ENCODE measurements at regions not wholly inside any gene's neighbourhood (a gene's known extent, or its start where the extent isn't known, plus 50 kb on each side); places are given as distances from the start of the nearest gene placed in this dataset.

- Histone ChIP-seq H3K4me2 (ENCODE audit: low read length) (no peak overlapping the region), H3K9me2 (ENCODE audit: insufficient read depth, low read length) (no peaks in the 10 kb centered on the region)
Measured at GRCh38 chr2:163266772-163267171, 428.2 kb upstream of the KCNH7 start.

GRCh38 chr2:163265562-163265961, 427.0 kb upstream of the KCNH7 start:
- Histone ChIP-seq H3F3A (ENCODE audit: insufficient read depth, low read length, poor library complexity, severe bottlenecking) (no peaks in the 10 kb centered on the region), H3K36me3 (ENCODE audit: insufficient read depth, low read length) (no peaks in the 10 kb centered on the region), H4K20me1 (ENCODE audit: insufficient read depth) (no peaks in the 10 kb centered on the region), H3K4me2 (ENCODE audit: low read length) (no peak overlapping the region), H3K79me2 (replicated peaks; ENCODE audit: insufficient read depth, low read length) (no peaks in the 10 kb centered on the region), H3K27me3 (ENCODE audit: insufficient read depth, low read depth, low read length) (no peaks in the 10 kb centered on the region), H3K9me2 (ENCODE audit: insufficient read depth, low read length) (no peaks in the 10 kb centered on the region), H2AFZ (ENCODE audit: low read depth, low read length) (no peak overlapping the region), H3K9ac (ENCODE audit: low read length) (no peak overlapping the region), H3K9me3 (ENCODE audit: low read length) (no peaks in the 10 kb centered on the region), H3K4me3 (ENCODE audit: low read length) (no peak overlapping the region), H3K27ac (ENCODE audit: low read length) (no peak overlapping the region)
- TF ChIP-seq POLR2AphosphoS5 (IDR thresholded peaks at IDR 0.05): no peak
- TF ChIP-seq EZH2 (IDR thresholded peaks at IDR 0.05; ENCODE audit: borderline replicate concordance, insufficient read depth, low read length, poor library complexity, severe bottlenecking): no peak
- TF ChIP-seq RAD21 (conservative IDR thresholded peaks at IDR 0.05): no peak
- TF ChIP-seq TAF1 (IDR thresholded peaks at IDR 0.05; ENCODE audit: low read depth): no peak
- TF ChIP-seq SMC3 (conservative IDR thresholded peaks at IDR 0.05; ENCODE audit: poor library complexity): no peak
- no peak for TF ChIP-seq EP300 (conservative IDR thresholded peaks at IDR 0.05; ENCODE audit: poor library complexity, severe bottlenecking)
- no peak for TF ChIP-seq REST (IDR thresholded peaks at IDR 0.05; ENCODE audit: borderline replicate concordance)

More at GRCh38 chr2:163266772-163267171, 428.2 kb upstream of the KCNH7 start:
- no peaks in the 10 kb centered on the region for H3K27me3 ChIP-seq (ENCODE audit: insufficient read depth, low read depth, low read length)
- no peak overlapping the region for H3K27ac ChIP-seq (ENCODE audit: low read length)
- H3K36me3 ChIP-seq (ENCODE audit: insufficient read depth, low read length): no peaks in the 10 kb centered on the region
- no peaks in the 10 kb centered on the region for H3K79me2 ChIP-seq (replicated peaks; ENCODE audit: insufficient read depth, low read length)
- no peaks in the 10 kb centered on the region for H3F3A ChIP-seq (ENCODE audit: insufficient read depth, low read length, poor library complexity, severe bottlenecking)
- no peak overlapping the region for H3K9ac ChIP-seq (ENCODE audit: low read length)
- no peak overlapping the region for H3K4me3 ChIP-seq (ENCODE audit: low read length)
- H2AFZ ChIP-seq (ENCODE audit: low read depth, low read length): no peak overlapping the region
- no peaks in the 10 kb centered on the region for H3K9me3 ChIP-seq (ENCODE audit: low read length)
- TF ChIP-seq SMC3 (conservative IDR thresholded peaks at IDR 0.05; ENCODE audit: poor library complexity): no peak
- TF ChIP-seq MXI1 (conservative IDR thresholded peaks at IDR 0.05; ENCODE audit: poor library complexity, severe bottlenecking): no peak
- no peak for TF ChIP-seq TAF1 (IDR thresholded peaks at IDR 0.05; ENCODE audit: low read depth)
- TF ChIP-seq CTCF (IDR thresholded peaks at IDR 0.05; ENCODE audit: poor library complexity, severe bottlenecking): no peak
- no peak for TF ChIP-seq POLR2AphosphoS5 (IDR thresholded peaks at IDR 0.05)
- no peak for TF ChIP-seq RAD21 (conservative IDR thresholded peaks at IDR 0.05)
- TF ChIP-seq REST (IDR thresholded peaks at IDR 0.05; ENCODE audit: borderline replicate concordance): no peak
- no peak for TF ChIP-seq EZH2 (IDR thresholded peaks at IDR 0.05; ENCODE audit: borderline replicate concordance, insufficient read depth, low read length, poor library complexity, severe bottlenecking)
- no peak for TF ChIP-seq EP300 (conservative IDR thresholded peaks at IDR 0.05; ENCODE audit: poor library complexity, severe bottlenecking)
- no peaks in the 10 kb centered on the region for H4K20me1 ChIP-seq (ENCODE audit: insufficient read depth)
